ENCODE measurements at regions not wholly inside any gene's neighbourhood (a gene's known extent, or its start where the extent isn't known, plus 50 kb on each side); places are given as distances from the start of the nearest gene placed in this dataset.

DNA sequence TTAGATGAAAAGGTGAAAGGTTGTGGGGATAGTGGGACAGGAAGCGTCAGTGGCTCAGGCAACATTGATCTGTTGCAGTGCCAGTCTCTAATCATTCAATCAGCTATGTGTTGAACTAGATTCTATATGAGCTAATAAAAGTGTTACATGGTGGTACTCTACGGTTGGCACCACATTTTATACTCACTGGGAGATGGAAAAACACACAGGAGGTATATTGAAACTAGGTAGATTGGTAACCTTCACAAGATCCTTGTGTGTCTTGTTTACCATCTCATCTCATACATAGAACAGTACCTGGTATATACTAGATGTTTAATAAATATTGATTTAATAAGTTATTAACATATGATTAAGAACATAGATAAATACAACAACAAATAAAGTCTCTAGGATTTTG is 152.7 kb downstream of the NAA11 start:
- no peaks in the 10 kb centered on the region for H3K79me2 ChIP-seq (ENCODE audit: insufficient read depth, low read length)
- H3K9me3 ChIP-seq (ENCODE audit: control insufficient read depth, low read depth, low read length) = no peaks in the 10 kb centered on the region
- H3K27ac ChIP-seq (ENCODE audit: insufficient read length, low read depth, low read length) = no peak overlapping the region
- H2AK5ac ChIP-seq (ENCODE audit: insufficient read length, low read length) = no peak overlapping the region
- H3K4me1 Mint-ChIP-seq = no peaks in the 10 kb centered on the region
- no peak overlapping the region for H3K14ac ChIP-seq (ENCODE audit: insufficient read depth, low read length)
- H3K4me3 Mint-ChIP-seq = no peak overlapping the region
- H3T11ph ChIP-seq (ENCODE audit: low read length) = no peak overlapping the region
- no peak overlapping the region for H3K18ac ChIP-seq (ENCODE audit: insufficient read length, low read depth, low read length)
- no peak for TF ChIP-seq CTCF (conservative IDR thresholded peaks at IDR 0.05)
- H2AFZ ChIP-seq (ENCODE audit: low read length) = no peak overlapping the region
- no peak overlapping the region for H3K4me2 ChIP-seq (ENCODE audit: insufficient read depth, insufficient read length, low read length)
- no peak overlapping the region for H2BK120ac ChIP-seq (ENCODE audit: low read depth, low read length, poor library complexity, severe bottlenecking)
- H3K4ac ChIP-seq (ENCODE audit: low read depth, low read length) = no peak overlapping the region
- no peaks in the 10 kb centered on the region for H4K20me1 ChIP-seq (ENCODE audit: control insufficient read depth, insufficient read depth, insufficient read length)
- H3K27me3 ChIP-seq (ENCODE audit: insufficient read depth, low read length) = no peaks in the 10 kb centered on the region
- H2BK20ac ChIP-seq (ENCODE audit: low read depth, low read length, poor library complexity, severe bottlenecking) = no peak overlapping the region
- WGBS (ENCODE audit: extremely low coverage, insufficient read length, low lambda C conversion rate) = no CpG with 5 or more reads among the region's 2 CpGs
- no peak overlapping the region for H3K27ac Mint-ChIP-seq
- peaks cover 6 to 7% of the 10 kb centered on the region in 2 experiments; a peak in 3 of 5 replicates for H3K9me3 Mint-ChIP-seq
- no peaks in the 10 kb centered on the region for H3K23me2 ChIP-seq (ENCODE audit: insufficient read length, low read depth, low read length, poor library complexity, severe bottlenecking)
- H2BK15ac ChIP-seq (ENCODE audit: low read depth, low read length) = no peak overlapping the region
- H4K5ac ChIP-seq (ENCODE audit: insufficient read length, low read depth, low read length) = no peak overlapping the region
- no peak overlapping the region for H2BK12ac ChIP-seq (ENCODE audit: insufficient read length, low read depth, low read length)
- H3K9ac ChIP-seq (ENCODE audit: extremely low read depth, insufficient read length, low read length) = no peak overlapping the region
- no peak overlapping the region for H3K23ac ChIP-seq (ENCODE audit: insufficient read length, low read depth, low read length)
- no peak overlapping the region for H4K8ac ChIP-seq (replicated peaks; ENCODE audit: insufficient read length, low read depth, low read length)
- no peaks in the 10 kb centered on the region for H3K79me1 ChIP-seq (ENCODE audit: insufficient read depth, low read depth, low read length, poor library complexity, severe bottlenecking)
- no peak overlapping the region for H4K91ac ChIP-seq (ENCODE audit: insufficient read length, low read depth, low read length)
- H3K4me1 ChIP-seq (ENCODE audit: insufficient read depth, low read length) = no peaks in the 10 kb centered on the region
- no peaks in the 10 kb centered on the region for H3K27me3 Mint-ChIP-seq (ENCODE audit: low read depth)
- no peak for DNase-seq
- H3K56ac ChIP-seq (ENCODE audit: insufficient read length, low read depth, low read length) = no peak overlapping the region
- no peak overlapping the region for H2BK5ac ChIP-seq (ENCODE audit: insufficient read length, low read length)
- peaks cover 0 to 7% (median 0%) of the 10 kb centered on the region in 3 experiments; a peak in 3 of 7 replicates for H3K36me3 Mint-ChIP-seq (ENCODE audit: insufficient read depth in 1 of 3, low read depth in 3 of 3)

Data from H9 (cell line).